ENCODE measurements at regions not wholly inside any gene's neighbourhood (a gene's known extent, or its start where the extent isn't known, plus 50 kb on each side); places are given as distances from the start of the nearest gene placed in this dataset.

DNA sequence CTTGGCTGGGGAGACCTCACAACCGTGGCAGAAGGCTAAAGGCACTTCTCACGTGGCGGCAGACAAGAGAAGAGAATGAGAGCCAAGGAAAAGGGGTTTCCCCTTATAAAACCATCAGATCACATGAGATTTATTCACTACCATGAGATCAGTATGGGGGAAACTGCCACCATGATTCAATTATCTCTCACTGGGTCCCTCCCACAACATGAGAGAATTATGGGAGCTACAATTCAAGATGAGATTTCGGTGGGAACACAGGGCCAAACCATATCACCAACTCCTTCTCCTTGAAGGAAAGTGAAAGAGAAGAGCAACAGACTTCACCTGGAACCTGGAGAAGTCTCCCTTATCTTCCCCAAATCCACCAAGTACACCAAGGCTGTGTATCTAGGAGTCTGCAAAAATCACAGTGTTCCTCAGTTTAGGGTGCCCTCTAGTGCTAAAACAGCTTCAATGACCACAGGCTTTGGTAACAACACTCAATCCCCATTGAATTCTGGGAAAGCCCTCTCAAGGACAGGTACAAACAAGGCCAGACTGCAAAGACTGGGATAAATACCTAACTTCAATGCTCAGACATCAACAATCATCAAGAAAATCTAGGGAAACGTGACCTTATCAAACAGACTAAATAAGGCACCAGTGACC, 148.8 kb upstream of the SRD5A2 start:
- Mint-ChIP-seq H3K4me3 (no peak overlapping the region), H3K4me1 (no peaks in the 10 kb centered on the region), H3K9me3 (ENCODE audit: insufficient read depth) (peaks cover 4% of the 10 kb centered on the region), H3K27ac (no peak overlapping the region), H3K27me3 (peaks cover 6% of the 10 kb centered on the region)
- WGBS (ENCODE audit: insufficient coverage): 40% methylated on average over 1 of the region's 5 CpGs
- ATAC-seq (ENCODE audit: low read depth): no peak
- intact Hi-C loops (cut with micrococcal nuclease): no loop called here
- no peaks in the 10 kb centered on the region for H3K36me3 ChIP-seq (replicated peaks in 1 of 2; ENCODE audit: control extremely low read depth in 1 of 2, control insufficient read depth in 1 of 2, extremely low read depth in 1 of 2, insufficient read depth in 2 of 2, low read length in 1 of 2)
- no peak overlapping the region for H3K27ac ChIP-seq (ENCODE audit: low read length in 2 of 2)
- no peak for DNase-seq
- no peak overlapping the region for H3K4me3 ChIP-seq (ENCODE audit: control extremely low read depth in 1 of 5, extremely low read depth in 1 of 5, insufficient read depth in 1 of 5, low read depth in 2 of 5, low read length in 4 of 5)
- ChIA-PET POLR2A (no interaction called here), CTCF (no interaction called here)
- no peaks in the 10 kb centered on the region for H3K27me3 ChIP-seq (replicated peaks in 1 of 4; ENCODE audit: control extremely low read depth in 1 of 4, control insufficient read depth in 3 of 4, insufficient read depth in 4 of 4, low read length in 3 of 4)
- H3K4me2 ChIP-seq (replicated peaks; ENCODE audit: low read depth, low read length, poor library complexity, severe bottlenecking): no peak overlapping the region
- no peaks in the 10 kb centered on the region for H3K4me1 ChIP-seq (ENCODE audit: control insufficient read depth in 2 of 2, insufficient read depth in 2 of 2, low read length in 2 of 2)
- peaks cover 0 to 9% (median 4%) of the 10 kb centered on the region in 3 donors for H3K9me3 ChIP-seq (ENCODE audit: control extremely low read depth in 1 of 3, control insufficient read depth in 2 of 3, insufficient read depth in 1 of 3, low read length in 2 of 3)
- H2AFZ ChIP-seq (ENCODE audit: insufficient read depth, low read depth, low read length, poor library complexity, severe bottlenecking): no peak overlapping the region
- no peaks in the 10 kb centered on the region for H4K20me1 ChIP-seq (ENCODE audit: control insufficient read depth, insufficient read depth, low read length, poor library complexity, severe bottlenecking)
- H3K9ac ChIP-seq (ENCODE audit: low read length): no peak overlapping the region
- no peak for TF ChIP-seq EZH2 (IDR thresholded peaks at IDR 0.05; ENCODE audit: borderline replicate concordance, insufficient read depth, low read depth, low read length, poor library complexity, severe bottlenecking)
- TF ChIP-seq, protein P1, sequence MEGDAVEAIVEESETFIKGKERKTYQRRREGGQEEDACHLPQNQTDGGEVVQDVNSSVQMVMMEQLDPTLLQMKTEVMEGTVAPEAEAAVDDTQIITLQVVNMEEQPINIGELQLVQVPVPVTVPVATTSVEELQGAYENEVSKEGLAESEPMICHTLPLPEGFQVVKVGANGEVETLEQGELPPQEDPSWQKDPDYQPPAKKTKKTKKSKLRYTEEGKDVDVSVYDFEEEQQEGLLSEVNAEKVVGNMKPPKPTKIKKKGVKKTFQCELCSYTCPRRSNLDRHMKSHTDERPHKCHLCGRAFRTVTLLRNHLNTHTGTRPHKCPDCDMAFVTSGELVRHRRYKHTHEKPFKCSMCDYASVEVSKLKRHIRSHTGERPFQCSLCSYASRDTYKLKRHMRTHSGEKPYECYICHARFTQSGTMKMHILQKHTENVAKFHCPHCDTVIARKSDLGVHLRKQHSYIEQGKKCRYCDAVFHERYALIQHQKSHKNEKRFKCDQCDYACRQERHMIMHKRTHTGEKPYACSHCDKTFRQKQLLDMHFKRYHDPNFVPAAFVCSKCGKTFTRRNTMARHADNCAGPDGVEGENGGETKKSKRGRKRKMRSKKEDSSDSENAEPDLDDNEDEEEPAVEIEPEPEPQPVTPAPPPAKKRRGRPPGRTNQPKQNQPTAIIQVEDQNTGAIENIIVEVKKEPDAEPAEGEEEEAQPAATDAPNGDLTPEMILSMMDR (IDR thresholded peaks at IDR 0.05): no peak
- H3K79me2 ChIP-seq (ENCODE audit: control insufficient read depth, insufficient read depth, low read length): no peaks in the 10 kb centered on the region

DNA sequence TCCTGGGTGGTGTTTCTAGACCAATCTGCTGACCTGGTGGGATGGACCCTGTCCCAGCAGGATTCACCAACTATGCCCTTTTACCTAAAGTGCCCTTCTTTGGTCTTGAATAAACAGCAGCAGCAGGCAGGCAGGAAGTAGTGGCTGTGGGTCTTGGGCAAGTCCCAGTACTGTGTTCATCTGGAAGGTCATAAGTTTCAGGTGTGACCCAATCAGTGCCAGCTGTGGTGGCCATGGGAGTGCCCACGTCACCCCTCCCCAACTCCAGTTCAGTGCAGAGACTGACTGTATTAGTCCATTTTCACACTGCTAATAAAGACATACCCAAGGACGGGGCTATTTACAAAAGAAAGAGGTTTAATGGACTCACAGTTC, 148.3 kb upstream of the SRD5A2 start:
- WGBS (ENCODE audit: insufficient coverage): no CpG with 5 or more reads among the region's 2 CpGs
- H3K9ac ChIP-seq (ENCODE audit: low read length): no peak overlapping the region
- ChIA-PET CTCF (no interaction called here), POLR2A (no interaction called here)
- H3K9me3 Mint-ChIP-seq (ENCODE audit: insufficient read depth): peaks cover 4% of the 10 kb centered on the region
- peaks cover 6% of the 10 kb centered on the region for H3K27me3 Mint-ChIP-seq
- H2AFZ ChIP-seq (ENCODE audit: insufficient read depth, low read depth, low read length, poor library complexity, severe bottlenecking): no peak overlapping the region
- H3K36me3 ChIP-seq (replicated peaks in 1 of 2; ENCODE audit: control extremely low read depth in 1 of 2, control insufficient read depth in 1 of 2, extremely low read depth in 1 of 2, insufficient read depth in 2 of 2, low read length in 1 of 2): no peaks in the 10 kb centered on the region
- no peak overlapping the region for H3K4me3 ChIP-seq (ENCODE audit: control extremely low read depth in 1 of 5, extremely low read depth in 1 of 5, insufficient read depth in 1 of 5, low read depth in 2 of 5, low read length in 4 of 5)
- no peaks in the 10 kb centered on the region for H4K20me1 ChIP-seq (ENCODE audit: control insufficient read depth, insufficient read depth, low read length, poor library complexity, severe bottlenecking)
- H3K4me3 Mint-ChIP-seq: no peak overlapping the region
- TF ChIP-seq, protein P1 (IDR thresholded peaks at IDR 0.05): no peak
- no peak for TF ChIP-seq EZH2 (IDR thresholded peaks at IDR 0.05; ENCODE audit: borderline replicate concordance, insufficient read depth, low read depth, low read length, poor library complexity, severe bottlenecking)
- no peaks in the 10 kb centered on the region for H3K79me2 ChIP-seq (ENCODE audit: control insufficient read depth, insufficient read depth, low read length)
- H3K4me2 ChIP-seq (replicated peaks; ENCODE audit: low read depth, low read length, poor library complexity, severe bottlenecking): no peak overlapping the region
- intact Hi-C loops (cut with micrococcal nuclease): no loop called here
- H3K27me3 ChIP-seq (replicated peaks in 1 of 4; ENCODE audit: control extremely low read depth in 1 of 4, control insufficient read depth in 3 of 4, insufficient read depth in 4 of 4, low read length in 3 of 4): no peaks in the 10 kb centered on the region
- DNase-seq (no peak), ATAC-seq (ENCODE audit: low read depth) (no peak)
- H3K4me1 ChIP-seq (ENCODE audit: control insufficient read depth in 2 of 2, insufficient read depth in 2 of 2, low read length in 2 of 2): no peaks in the 10 kb centered on the region
- H3K4me1 Mint-ChIP-seq: no peaks in the 10 kb centered on the region
- no peak overlapping the region for H3K27ac Mint-ChIP-seq
- H3K27ac ChIP-seq (ENCODE audit: low read length in 2 of 2): no peak overlapping the region
- peaks cover 0 to 9% (median 4%) of the 10 kb centered on the region in 3 donors for H3K9me3 ChIP-seq (ENCODE audit: control extremely low read depth in 1 of 3, control insufficient read depth in 2 of 3, insufficient read depth in 1 of 3, low read length in 2 of 3)
